AG09319 (cell line): ENCODE measurements at regions not wholly inside any gene's neighbourhood (a gene's known extent, or its start where the extent isn't known, plus 50 kb on each side); places are given as distances from the start of the nearest gene placed in this dataset.

ENCODE experiments used
- DNase-seq: peaks from one replicate; pipeline ENCODE4 v3.0.0-alpha.2; 2010; ENCODE audit warnings: low read depth; ENCODE audit errors: extremely low read depth
- CTCF ChIP-seq: IDR thresholded peaks from 2 replicates; pipeline ENCODE4 v1.5.1; 2011; ENCODE audit warnings: low read depth, mild to moderate bottlenecking, inconsistent platforms, low read length, moderate library complexity

GRCh38 chr11:30153008-30153407 lies 77.8 kb upstream of the FSHB start:
- no peak for TF ChIP-seq CTCF

GRCh38 chr11:30155428-30155827 lies 75.4 kb upstream of the FSHB start:
- TF ChIP-seq CTCF: no peak
- no peak for DNase-seq

More at GRCh38 chr11:30153008-30153407, 77.8 kb upstream of the FSHB start:
- DNase-seq: no peak

- no peak for DNase-seq
- TF ChIP-seq CTCF: no peak
These were observed 71.3 kb upstream of the FSHB start for GRCh38 chr11:30159546-30159945.

- no peak for DNase-seq
- no peak for TF ChIP-seq CTCF
These were observed 65.2 kb upstream of the FSHB start for GRCh38 chr11:30165652-30166051.

- no peak for DNase-seq
- no peak for TF ChIP-seq CTCF
These were observed 59.2 kb upstream of the FSHB start for GRCh38 chr11:30171661-30172060.

- TF ChIP-seq CTCF: no peak
- no peak for DNase-seq
These were observed 58.7 kb upstream of the FSHB start for GRCh38 chr11:30172158-30172557.

- no peak for DNase-seq
- TF ChIP-seq CTCF: no peak
These were observed 57.9 kb upstream of the FSHB start for GRCh38 chr11:30172883-30173311.
